ENCODE measurements at regions not wholly inside any gene's neighbourhood (a gene's known extent, or its start where the extent isn't known, plus 50 kb on each side); places are given as distances from the start of the nearest gene placed in this dataset.
"Not testable (repeated sequence)": the region's sequence is repeated elsewhere in the genome, so short reads cannot be mapped to it uniquely, and the experiment has no call there.

- no peak for DNase-seq
Measured at GRCh38 chr3:165984589-165984988, 147.4 kb upstream of the BCHE start.

DNA sequence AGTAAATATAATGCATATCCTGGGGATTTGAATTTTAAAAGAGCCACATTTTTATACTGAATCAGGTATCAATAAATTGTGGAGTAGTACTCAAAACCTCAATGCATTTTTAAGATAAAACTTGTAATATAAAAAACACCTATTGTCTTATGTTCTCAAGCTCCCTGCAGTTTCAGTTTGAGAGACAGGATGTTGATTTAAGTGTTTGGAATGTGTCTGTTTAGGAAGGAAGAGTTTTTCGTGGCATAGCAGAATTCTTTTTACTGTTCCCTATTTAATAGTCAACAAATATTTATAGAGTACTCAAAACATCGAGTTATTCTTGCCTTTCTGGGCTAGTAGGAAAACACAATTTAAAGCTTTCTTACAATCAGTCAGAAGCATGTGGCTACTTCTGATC lies 146.1 kb upstream of the BCHE start:
- peak; percentile 10 for DNase-seq

DNA sequence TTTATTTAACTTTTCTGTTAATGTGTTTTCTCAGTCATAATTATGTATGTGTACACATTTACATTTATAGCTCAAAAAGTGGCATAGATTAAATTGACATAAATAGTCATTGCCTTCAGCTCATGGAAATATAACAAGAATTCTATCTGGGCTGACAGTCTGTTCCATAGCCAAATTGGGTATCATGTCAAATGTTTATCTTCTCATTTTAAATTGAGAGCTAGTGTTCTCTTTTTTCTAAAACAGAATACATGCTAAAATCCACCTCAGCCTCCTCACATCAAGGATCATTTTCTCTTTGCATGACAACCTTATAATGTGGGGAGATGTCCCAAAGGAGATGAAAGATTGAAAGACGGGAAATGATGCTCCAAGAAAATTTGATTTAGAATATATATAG lies 144.1 kb upstream of the BCHE start:
- DNase-seq, result no peak

DNA sequence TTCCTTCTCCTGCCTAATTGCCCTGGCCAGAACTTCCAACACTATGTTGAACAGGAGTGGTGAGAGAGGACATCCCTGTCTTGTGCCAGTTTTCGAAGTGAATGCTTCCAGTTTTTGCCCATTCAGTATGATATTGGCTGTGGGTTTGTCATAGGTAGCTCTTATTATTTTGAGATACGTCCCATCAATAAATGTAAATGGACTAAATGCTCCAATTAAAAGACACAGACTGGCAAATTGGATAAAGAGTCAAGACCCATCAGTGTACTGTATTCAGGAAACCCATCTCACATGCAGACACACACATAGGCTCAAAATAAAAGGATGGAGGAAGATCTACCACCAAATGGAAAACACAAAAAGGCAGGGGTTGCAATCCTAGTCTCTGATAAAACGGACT lies 123.6 kb upstream of the BCHE start:
- DNase-seq, result not testable (repeated sequence)

DNA sequence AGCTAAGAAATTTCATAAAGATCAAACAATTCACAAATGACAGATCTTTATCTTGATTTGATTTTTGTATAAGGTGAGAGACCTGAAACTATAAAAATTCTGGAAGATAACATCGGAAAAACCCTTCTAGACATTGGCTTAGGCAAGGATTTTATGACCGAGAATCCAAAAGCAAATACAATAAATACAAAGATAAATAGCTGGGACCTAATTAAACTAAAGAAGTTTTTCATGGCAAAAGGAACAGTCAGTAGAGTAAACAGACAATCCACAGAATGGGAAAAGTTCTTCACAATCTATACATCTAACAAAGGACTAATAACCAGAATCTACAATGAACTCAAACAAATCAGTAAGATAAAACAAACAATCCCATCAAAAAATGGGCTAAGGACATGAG lies 116.9 kb upstream of the BCHE start:
- DNase-seq, result no peak

- no peak for DNase-seq
Measured at GRCh38 chr3:165946360-165946759, 109.1 kb upstream of the BCHE start.

GRCh38 chr3:165938986-165939540 lies 101.8 kb upstream of the BCHE start:
- no peak for DNase-seq

DNA sequence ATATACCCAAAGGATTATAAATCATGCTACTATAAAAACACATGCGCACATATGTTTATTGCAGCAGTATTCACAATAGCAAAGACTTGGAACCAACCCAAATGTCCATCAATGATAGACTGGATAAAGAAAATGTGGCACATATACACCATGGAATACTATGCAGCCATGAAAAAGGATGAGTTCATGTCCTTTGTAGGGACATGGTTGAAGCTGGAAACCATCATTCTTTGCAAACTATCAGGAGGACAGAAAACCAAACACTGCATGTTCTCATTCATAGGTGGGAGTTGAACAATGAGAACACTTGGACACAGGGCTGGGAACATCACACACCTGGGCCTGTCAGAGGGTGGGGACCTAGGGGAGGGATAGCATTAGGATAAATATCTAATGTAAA lies 98.9 kb upstream of the BCHE start:
- DNase-seq, result not testable (repeated sequence)

DNA sequence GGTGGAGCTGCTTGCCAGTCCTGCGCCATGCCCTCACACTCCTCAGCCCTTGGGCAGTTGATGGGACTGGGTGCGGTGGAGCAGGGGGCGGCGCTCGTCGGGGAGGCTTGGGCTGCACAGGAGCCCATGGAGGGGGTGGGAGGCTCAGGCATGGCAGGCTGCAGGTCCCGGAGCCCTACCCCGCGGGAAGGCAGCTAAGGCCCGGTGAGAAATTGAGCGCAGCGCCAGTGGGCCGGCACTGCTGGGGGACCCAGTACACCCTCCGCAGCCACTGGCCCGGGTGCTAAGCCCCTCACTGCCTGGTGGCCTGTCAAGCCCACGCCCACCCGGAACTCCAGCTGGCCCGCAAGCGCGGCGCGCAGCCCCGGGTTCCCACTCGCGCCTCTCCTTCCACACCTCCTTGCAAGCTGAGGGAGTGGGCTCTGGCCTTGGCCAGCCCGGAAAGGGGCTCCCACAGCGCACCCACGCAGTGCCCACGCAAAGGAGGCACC lies 87.1 kb upstream of the BCHE start:
- DNase-seq, result not testable (repeated sequence)

- DNase-seq, result no peak
Measured at GRCh38 chr3:165920984-165921383, 83.8 kb upstream of the BCHE start.

DNA sequence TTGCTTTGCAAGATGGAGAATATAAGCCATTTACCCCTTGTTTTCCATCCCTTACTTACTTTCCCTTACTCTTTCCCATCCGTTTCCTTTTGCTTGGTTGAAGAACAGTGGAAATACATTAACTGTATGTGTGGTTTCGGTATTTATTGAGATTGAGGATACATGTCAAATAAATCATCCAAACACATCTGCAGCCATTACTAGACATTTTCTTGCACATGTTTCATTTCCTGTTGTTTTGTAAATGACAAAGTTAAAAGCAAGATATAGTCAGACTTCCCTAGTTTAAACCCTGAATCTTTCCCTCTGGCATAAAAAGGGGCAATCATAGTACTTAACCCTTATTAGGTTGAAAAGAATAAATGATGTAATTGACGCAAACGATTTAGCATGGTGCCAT lies 82.1 kb upstream of the BCHE start:
- no peak for DNase-seq

DNA sequence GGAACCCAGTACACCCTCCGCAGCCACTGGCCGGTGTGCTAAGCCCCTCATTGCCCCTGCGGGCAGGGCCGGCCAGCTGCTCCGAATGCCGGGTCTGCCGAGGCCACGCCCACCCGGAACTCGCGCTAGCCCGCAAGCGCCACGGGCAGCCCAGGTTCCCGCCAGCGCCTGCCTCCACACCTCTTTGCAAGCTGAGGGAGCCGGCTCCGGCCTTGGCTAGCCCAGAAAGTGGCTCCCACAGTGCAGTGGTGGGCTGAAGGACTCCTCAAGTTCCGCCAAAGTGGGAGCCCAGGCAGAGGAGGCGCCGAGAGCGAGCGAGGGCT lies 81.4 kb upstream of the BCHE start:
- peak; percentile 17 for DNase-seq

DNA sequence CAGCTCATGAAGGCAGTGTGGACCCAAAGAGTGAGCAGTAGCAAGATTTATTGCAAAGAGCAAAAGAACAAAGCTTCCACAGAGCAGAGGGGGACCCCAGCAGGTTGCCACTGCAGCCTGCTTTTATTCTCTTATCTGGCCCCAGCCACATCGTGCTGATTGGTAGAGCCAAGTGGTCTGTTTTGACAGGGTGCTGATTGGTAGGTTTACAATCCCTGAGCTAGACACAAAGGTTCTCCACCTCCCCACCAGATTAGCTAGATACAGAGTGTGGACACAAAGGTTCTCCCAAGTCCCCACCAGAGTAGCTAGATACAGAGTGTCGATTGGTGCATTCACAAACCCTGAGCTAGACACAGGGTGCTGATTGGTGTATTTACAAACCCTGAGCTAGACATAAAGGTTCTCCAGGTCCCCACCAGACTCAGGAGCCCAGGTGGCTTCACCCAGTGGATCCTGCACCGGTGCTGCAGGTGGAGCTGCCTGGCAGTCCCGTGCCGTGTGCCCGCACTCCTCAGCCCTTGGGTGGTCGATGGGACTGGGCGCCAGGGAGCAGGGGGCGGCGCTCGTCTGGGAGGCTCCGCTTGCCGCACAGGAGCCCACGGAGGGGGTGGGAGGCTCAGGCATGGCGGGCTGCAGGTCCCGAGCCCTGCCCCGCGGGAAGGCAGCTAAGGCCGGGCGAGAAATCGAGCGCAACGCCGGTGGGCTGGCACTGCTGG lies 80.9 kb upstream of the BCHE start:
- peak; percentile 36 for DNase-seq

- not testable (repeated sequence) for DNase-seq
Measured at GRCh38 chr3:165915104-165915503, 77.9 kb upstream of the BCHE start.

DNA sequence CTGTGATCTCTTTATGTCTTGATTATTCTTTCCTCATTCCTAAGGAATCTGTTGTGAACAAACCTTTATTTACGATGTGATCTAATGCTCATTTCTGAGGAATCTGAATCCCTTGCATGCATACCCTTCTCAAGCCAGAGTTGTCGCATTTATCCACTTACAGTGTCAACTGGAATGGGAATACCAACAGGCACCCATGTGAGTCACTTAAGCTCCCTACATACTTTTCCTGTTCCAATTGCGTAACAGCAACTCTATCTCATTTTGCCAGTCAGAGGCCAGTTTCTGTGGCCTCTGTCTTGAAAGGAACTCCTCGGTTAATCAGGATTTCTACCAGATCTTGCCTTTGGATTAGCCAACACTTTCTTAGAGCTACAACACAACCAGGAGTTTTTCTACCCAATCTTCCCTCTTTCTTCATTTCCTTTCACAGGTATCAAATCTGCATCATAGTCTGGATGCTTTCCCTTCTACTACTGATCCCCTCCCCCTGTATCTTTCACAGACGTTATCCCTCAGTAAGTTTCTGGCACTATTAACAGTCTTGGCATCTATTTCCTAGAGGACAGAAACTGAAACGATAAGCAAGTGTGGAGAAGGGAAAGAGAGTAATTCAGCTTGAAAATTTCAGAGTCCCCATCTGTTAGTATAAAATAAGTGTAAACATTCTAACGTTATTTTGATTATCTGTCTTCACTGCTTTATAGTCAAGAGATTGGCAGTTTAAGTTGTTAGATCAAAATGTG lies 66.8 kb upstream of the BCHE start:
- no peak for DNase-seq

GRCh38 chr3:165899066-165899465 lies 61.8 kb upstream of the BCHE start:
- no peak for DNase-seq

DNA sequence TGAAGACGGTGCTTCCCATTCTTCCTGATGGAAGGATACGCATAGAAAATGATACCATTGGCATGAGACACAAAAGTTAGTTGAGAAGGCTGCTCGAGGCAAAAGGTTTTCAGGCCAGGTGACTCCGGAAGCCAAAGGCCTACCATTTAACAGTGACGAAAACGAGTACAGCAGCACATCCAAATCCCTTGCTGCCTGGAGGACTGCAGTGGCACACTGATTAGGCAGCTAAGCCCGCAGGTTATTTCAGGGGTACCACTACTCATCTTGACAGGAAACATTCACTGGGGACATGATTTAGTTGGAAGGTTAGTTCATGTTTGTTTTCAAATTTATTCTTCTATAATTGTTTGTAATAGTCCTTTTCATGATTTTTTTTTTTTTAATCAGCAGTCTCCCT lies 59.9 kb upstream of the BCHE start:
- DNase-seq, result no peak

- DNase-seq, result no peak
Measured at GRCh38 chr3:165895919-165896318, 58.7 kb upstream of the BCHE start.

DNA sequence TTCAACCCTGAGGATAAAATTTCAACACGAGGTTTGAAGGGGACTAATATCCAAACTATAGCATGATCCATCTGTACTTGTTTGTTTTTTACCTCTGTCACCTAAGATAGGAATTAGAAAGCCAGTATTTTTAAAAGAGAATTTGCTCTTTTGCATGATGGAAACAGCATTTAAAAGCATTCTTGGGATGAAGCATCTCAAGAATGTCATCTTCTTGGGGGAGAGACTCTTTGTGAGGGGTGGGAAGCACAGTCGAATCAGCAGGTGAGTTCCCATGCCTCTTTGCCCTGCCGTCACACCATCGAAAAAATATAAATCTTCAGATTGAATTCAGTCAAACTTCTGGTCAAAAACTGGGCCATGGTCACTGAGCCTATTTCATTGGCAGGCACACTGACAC lies 55.3 kb upstream of the BCHE start:
- no peak for DNase-seq

All from NCI-H510A treated with DMSO at 0.1 percent for 48 hours (cell line).